GM19328 (cell line): ENCODE measurements at regions not wholly inside any gene's neighbourhood (a gene's known extent, or its start where the extent isn't known, plus 50 kb on each side); places are given as distances from the start of the nearest gene placed in this dataset.
A peak's percentile ranks its signal among the peaks of the same experiment; 100 is the strongest.
"Not testable (repeated sequence)": the region's sequence is repeated elsewhere in the genome, so short reads cannot be mapped to it uniquely, and the experiment has no call there.

ENCODE experiments used
- ATAC-seq: cut with Tn5 transposase; IDR thresholded peaks from one replicate; pipeline ENCODE4 v1.9.1; 2021; ENCODE audit warnings: mild to moderate bottlenecking, moderate library complexity; ENCODE audit not compliant: unreplicated experiment

DNA sequence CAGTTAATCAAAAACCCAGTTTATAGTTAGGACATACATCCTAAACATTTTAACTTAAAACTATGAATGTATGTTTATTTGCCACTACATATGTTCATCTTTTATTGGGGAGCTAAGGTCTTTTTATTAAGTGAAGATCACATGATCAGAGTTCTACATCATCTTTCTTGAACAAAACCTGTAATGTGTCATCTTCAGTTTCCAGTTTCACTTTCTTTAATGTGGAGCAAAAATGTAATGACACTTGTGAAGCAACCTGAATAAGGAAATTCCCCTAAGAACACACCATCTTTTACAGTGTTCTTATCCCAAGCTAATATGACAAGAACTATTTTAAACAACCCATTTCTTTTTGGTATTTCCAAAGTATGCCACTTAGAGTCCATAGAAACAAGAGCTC is 166.7 kb upstream of the BET1 start:
- no peak for ATAC-seq

DNA sequence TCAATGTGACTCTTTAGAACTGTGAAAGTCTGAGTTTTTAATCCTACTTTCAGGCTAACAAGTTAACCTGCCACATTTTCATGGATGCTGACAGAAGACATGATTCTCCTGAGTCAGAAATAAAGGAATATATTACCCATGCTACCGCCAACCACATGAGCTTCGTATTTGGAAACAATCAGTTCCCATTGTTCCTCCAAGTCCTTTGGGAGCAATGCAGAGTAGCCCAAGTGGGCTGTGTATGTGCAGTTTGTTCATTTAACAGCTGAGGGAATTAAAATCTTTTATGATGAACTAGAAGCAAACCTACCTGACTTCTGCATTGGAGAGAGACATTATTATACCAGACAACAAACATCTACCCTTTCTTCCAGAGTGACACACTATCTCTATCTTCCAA is 169.3 kb upstream of the BET1 start:
- no peak for ATAC-seq

DNA sequence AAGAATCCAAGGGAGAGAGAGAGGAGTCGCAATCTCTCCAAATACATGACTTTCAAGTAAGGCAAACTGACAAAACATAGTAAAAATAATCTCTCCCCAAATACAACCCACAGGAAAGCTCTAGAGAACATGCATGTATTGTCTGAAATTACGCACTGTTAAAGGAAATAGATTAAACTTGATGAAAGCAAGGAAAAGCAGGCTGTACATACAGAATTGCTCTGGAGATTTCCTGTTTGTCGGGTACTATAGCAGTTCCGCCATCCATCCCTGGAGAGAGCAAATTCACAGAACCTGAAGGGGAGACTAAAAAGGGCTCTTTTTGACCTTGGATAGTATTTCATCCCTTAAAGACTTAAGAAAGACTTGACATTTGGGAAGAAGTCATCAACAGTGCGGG is 170.2 kb upstream of the BET1 start:
- ATAC-seq, result no peak

DNA sequence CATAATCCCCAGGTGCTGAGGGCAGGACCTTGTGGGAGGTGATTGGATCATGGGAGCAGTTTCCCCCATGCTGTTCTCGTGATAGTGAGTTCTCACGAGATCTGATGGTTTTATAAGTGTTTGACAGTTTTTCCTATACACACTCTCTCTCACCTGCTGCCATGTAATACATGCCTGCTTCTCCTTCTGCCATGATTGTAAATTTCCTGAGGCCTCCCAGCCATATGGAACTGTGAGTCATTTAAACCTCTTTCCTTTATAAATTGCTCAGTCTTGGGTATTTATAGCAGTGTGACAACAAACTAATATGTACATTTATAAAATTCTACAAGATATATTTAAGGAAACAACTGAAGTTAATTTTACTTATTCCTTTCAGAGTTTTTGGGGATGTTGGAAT is 170.8 kb upstream of the BET1 start:
- no peak for ATAC-seq

DNA sequence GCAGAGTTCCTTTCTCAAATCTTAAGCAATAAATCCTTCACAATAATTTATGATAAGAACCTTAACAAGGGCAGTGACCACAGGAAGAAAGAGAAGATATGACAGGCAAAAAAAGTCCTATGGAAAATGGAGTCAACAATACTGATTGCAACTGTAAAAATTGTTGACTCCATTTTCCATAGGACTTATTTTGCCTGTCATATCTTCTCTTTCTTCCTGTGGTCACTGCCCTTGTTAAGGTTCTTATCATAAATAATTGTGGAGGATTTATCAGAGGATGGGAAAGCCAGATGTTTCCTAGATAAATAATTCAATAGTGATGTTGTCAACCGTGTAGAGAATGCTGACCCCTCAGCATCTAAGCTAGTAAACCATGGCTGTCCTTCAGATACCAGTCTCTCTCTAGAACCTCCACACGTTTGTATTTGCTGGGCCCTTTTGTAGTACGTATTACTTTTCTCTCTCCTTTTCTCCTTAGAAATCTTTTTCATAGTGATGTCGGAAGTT is 172.6 kb upstream of the BET1 start:
- no peak for ATAC-seq

DNA sequence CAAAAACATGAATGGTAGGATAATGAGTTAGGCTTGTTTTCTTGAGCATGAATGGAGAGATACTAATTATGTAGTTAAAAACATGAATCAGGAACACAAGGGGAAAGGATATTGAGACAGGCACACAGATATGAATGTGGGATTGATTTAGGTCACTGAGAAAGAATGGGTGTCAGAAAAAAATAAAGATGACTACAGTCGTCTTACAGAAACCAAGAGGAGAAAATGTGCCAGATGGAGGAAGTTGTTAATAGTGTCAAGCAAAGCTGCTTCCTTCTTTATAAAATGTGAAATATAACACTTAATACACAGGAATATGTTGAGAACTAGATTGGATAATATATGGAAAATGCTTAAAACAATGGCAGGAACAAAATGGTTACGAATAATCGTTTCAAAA is 173.3 kb upstream of the BET1 start:
- no peak for ATAC-seq

DNA sequence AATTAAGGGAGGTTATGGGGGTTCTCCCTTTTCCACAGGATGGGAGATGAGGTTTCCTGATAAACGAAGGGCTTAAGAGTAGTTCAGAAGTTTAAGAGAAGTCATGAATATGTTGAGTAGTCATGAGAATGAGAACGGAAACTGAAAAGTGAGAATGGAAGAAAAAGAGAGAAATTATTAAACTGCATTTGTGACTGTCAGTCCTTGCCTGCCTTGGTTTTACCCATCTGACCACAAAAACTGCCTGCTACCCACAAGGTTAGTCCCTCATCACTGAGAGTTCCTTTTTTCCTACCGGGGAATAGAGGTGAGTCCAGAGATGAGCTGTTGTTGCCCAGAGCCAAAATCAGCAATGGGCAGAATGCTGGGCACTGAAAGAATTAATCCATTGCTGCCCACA is 174.1 kb upstream of the BET1 start:
- ATAC-seq, result peak; percentile 87

DNA sequence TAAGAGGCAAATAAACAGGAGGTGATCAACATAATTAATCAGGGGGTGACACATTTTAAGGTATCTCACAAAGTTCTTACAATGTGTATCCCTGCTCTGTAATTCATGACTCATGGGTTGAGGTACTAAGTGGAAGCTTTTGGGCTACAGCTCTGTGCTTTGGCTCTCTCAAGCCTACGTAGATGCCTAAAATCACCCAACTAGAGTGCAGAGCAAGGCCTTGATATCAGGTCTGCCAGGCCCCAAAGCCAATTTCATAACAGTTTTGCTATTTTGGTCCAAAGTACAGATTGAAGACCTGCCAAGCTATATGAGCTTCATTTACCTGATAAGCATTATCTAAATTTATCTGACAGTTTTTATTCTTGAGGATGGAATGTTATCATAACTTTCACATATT is 175.3 kb upstream of the BET1 start:
- no peak for ATAC-seq

DNA sequence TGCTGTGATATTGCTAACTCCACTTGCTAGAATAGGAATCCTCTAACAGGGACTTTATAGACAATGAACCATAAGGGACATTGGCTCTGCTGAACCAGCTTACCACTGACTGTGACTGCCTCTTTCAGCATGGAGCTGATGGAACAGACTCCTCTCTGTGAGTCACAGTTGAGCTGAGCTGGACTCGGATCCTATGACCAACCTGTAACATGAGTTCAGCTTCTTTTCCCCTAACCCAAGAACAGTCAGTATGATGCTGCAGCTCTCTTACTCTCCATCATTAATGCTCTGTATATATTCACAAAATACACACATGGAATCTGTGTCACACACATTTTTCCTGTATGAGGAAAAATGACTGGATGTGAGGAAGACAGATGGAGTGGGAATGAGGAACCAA is 177.9 kb upstream of the BET1 start:
- no peak for ATAC-seq

DNA sequence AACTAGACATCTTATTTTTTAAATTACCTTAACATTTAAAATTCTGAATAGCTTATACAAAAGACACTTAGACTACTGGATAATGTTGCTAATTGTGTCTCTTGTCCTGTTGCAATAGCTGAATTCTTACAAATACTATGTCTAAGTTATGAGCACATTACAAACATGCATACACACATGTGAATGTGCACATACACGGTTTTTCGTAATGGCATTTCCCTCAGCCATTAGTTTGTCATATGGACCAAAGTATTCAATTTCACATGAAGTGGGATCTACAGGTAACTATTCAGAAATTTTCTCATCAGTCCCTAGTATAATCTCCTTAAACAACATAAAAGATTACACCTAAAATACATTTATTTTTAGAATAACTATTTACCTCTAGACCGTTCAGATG is 178.6 kb upstream of the BET1 start:
- ATAC-seq, result no peak

DNA sequence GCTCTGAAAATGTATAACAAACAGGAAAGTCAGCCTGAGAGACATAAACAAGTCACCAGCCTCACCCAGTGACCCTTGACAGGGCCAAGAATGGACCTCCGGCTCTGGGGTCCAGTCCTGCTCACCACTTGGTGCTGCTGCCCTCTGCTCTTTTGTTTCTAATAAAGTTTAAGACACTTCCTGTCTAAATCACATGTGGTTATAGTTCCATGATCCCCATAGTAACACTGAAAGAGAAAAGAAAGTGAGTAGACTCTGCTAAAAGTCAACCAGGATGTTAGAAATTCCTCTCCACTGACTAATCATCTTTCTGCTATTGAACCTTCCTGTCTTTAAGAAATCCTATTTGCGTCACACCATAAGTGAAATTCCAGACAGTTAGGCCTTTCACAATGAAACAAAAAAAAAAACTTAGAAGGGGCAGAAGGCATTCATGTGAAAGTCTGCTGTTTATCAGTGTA is 179.2 kb upstream of the BET1 start:
- ATAC-seq, result no peak

DNA sequence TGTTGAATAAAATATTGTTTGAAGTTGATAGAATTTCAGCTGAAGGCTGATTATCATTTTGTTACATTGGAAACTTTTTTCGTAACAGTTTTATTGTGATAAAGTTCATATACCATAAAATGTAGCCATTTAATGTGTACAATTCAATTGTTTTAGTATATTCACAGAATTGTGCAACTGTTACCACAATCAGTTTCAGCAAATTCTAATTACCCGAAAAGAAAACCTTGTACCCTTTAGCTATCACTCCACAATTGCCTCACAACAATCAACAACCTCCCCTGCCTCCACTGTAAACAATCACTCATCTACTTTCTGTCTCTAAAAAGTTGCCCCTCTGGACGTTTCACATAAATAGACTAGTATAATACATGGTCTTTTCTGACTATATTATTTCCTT is 179.7 kb upstream of the BET1 start:
- no peak for ATAC-seq

DNA sequence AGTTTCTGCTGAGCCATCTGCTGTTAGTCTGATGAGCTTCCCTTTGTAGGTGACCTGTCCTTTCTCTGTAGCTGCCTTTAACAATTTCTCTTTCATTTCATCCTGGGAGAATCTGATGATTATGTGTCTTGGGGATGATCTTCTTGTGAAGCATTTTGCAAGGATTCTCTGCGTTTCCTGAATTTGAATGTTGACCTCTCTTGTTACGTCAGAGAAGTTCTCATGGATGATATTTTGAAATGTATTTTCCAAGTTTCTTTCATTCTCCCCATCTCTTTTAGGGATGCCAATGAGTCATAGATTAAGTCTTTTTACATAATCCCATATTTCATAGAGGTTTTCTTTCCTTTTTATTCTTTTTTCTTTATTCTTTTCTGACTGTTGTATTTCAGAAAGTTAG is 184.2 kb upstream of the BET1 start:
- no peak for ATAC-seq

DNA sequence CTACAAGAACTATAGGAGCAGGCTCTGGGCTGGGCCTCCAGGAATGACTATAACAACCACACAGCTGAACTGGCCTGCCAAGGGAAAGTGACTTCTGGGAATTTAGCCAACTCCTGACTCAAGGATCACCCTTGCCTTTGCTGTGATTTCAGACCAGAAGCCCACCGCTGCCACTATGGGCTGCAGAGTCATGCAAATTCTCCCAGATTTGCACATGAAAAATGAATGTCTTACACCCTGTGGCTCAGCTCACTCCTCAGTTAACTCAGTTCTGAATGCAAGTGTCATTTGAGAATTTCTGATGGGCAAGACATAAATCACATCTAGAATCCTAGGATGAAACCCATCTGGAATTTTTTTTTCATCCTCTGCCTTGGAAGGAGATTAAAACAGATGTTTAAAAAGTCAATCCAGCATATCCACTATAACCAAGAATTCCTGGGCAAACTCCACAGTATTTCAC is 186.5 kb upstream of the BET1 start:
- ATAC-seq, result no peak

DNA sequence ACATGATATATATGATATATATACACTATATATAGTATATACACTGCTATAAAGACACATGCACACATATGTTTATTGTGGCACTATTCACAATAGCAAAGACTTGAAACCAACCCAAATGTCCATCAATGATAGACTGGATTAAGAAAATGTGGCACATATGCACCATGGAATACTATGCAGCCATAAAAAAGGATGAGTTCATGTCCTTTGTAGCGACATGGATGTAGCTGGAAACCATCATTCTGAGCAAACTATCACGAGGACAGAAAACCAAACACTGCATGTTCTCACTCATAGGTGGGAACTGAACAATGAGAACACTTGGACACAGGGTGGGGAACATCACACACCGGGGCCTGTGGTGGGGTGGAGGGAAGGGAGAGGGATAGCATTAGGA is 190.3 kb upstream of the BET1 start:
- not testable (repeated sequence) for ATAC-seq

DNA sequence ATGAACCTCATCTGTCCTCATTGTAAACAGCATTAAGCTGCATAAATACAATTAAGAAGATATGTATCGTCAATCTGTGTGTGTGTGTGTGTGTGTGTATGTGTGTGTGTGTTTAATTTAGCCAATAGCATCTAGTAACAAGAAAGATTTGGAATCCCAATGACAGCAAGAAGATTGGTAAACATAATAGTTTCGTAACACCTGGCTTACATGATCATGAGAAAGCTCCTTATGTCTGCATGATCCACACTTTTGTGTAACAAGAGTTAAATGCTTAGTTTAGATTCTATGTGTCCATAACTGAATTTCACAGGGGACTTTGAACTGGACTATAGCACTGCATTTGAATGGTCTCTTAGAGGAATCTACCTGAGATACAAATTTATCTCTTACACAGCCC is 191.0 kb upstream of the BET1 start:
- ATAC-seq, result no peak

DNA sequence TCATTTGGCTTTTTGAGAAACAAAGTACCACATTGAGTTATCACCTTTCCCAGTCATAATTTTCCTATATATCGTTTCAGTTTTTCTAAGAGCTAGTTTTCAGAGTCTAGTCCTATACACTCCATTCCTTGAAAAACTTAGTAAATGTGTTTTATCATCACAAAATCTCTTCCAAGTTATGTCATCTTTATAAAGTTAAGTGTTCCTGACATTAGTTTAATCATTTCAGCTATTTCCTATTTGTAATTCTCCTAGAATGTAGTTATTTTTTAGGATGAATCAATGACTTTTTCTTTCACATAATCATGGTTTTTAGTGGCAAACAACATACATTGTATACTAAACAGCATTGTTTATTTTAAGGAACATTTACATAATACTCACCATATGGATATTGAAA is 191.7 kb upstream of the BET1 start:
- ATAC-seq, result no peak

DNA sequence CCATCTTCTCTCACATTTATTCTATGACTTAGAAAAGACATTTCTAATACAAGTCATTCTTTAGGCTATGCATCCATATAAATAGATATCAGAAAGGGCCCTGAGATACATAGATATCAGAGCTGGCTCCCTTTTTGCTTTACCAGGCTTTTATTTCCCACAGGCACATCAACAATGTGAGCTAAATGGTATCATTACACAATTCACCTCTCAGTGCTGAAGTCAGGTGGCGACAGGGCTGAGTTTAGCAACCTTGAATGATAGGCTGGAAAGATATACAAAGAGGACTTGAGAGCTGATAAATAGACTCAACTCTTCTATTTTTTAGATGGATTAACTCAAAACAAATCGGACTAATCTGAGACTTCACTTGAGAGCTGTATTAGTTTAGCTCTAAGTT is 189.2 kb upstream of the COL1A2 start:
- ATAC-seq, result no peak

DNA sequence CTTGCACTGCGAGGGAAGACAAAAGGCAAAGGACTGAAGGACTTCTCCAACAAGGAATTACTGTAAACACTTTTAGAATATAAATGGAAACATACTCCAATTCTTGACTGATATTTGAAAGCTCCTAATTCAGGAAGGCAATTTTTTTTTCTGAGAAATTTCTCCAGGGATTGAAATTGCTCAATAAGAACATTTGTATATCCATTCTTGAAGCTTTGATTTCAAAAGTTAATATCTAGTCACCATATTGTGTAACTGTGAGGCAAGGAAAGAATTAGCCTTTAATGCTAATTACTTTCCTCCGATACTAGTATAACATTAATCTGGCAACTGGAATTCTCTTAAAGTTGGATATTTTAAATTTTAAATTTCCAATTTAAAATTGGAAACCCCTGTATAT is 188.4 kb upstream of the COL1A2 start:
- ATAC-seq, result no peak

DNA sequence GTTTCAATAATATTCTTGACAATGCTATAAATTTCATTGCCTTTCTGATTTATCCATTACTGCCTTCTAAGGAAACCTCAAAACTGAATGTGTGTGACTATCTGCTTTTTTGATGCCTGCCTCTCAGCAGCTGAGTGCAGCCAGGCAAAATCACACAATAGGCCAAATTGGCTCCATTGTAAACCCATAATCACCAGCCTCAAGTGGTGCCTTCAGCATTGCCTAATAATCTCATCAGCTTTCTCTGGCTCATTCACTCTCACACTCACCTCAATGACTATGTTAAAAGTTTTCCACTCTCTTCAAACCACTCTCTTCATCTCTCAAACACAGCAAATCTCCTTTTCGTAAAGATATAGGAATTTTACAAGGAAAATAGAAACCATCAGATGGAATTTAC is 182.5 kb upstream of the COL1A2 start:
- no peak for ATAC-seq

DNA sequence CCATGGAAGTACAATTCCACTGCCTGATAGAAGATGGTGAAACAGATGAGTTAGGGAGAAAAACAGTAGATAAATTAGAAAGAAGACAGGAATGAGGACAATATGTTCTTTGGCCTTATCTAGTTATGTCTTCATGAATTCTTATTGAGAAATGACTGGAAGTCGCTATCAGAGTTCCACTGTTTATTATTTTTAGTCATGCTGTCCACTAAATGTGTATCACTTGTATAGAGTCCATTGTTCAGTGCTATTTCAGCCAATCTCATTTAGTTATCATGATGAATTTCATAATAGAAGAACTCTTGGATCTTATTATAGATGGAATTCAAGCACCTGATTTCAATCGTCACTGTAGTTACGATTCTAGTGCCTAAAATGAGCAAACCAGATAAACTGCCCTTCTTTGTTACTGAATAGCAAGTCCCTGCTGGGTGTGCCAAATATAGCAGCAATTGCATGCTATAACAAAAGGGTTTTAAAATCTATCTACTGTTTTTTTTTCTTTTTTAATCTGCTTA is 177.7 kb upstream of the COL1A2 start:
- ATAC-seq, result no peak

DNA sequence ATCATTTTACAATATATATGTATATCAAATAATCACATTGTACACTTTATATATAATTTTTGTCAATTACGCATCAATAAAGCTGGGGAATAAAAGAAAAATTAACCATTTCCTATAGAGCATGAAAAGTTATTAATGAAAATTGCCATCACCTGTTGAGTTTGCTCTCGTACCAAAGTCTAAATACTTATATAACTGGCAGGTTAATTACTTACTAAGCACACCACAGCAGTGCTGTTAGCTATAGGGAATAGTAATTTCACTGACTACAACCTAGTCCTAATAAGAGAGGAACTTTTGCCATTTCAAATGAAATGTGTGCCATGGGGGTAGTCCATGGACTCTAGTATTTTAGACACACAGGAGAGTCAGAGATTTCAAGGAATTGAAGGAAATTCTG is 176.9 kb upstream of the COL1A2 start:
- ATAC-seq, result no peak

DNA sequence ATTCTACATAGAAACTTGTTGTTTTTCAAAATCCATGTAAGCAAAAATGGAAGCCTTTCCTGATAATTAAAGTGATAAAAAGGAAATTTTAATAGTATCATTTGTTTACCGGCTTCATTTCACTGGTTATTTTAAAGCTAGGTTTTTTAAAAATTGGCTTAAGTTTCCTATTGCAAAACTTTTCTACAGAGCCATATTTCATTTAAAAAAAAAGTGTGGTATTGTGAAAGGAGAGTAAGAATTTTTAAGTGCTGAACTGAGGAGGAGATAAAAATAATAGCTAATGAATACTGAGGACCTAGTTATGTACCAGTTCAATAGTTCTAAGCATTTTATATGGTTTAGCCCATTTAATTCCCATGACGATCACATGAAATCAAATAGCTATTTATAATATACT is 172.2 kb upstream of the COL1A2 start:
- no peak for ATAC-seq
